ENCODE measurements at regions not wholly inside any gene's neighbourhood (a gene's known extent, or its start where the extent isn't known, plus 50 kb on each side); places are given as distances from the start of the nearest gene placed in this dataset.

DNA sequence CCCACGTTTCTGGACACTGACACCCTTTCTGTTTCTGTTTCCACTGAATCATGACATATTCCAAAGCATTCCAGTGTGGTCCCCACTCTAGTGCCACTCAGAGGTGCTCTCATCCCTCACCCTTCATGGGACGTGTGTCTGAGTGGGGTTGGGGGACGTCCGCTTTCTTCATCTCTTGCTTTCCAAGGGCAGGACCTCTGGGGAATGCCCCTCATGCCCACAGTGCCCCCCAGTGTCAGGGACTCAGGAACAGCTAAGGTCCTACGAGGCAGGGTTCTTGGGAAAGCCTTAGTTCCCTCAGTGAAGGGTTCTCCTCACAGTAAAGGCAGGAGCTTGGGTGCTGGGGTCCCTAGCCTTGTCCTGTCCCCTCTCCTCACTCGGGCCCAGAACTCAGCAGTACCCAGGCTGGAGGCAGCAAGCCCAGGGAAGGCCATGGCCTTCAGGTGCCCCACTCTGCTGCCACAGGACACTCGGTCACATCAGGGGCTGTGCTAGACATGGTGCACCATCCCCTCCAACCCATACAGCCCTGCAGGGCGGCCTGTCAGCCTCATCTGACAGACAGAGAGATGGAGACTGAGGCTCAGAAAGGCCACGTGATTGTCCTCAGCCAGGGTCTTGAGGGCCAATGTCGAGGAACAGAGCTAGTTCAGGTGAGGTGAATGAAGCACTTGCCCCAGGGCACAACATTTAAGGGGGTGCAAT, 261.0 kb downstream of the TLE3 start:
- no peak for TF ChIP-seq CTCF (IDR thresholded peaks at IDR 0.05)
- intact Hi-C loops (cut with DNase I): no loop called here
- Histone ChIP-seq H3K27me3 (peaks cover 0 to 20% (median 0%) of the 10 kb centered on the region in 7 donors), H3K4me3 (no peak overlapping the region), H3K27ac (no peak overlapping the region), H3K9me3 (no peaks in the 10 kb centered on the region), H3K36me3 (no peaks in the 10 kb centered on the region), H3K4me1 (no peaks in the 10 kb centered on the region)
- WGBS, 2 donors: 74 to 77% methylated on average over 10 of the region's 10 CpGs
- no peak for DNase-seq
- no peak for ATAC-seq

GRCh38 chr15:69838338-69838737, 259.4 kb downstream of the TLE3 start:
- Histone ChIP-seq H3K27ac (no peak overlapping the region), H3K4me1 (peaks cover 0 to 3% (median 0%) of the 10 kb centered on the region in 9 donors), H3K36me3 (no peaks in the 10 kb centered on the region), H3K9me3 (no peaks in the 10 kb centered on the region), H3K27me3 (peaks cover 0 to 12% (median 0%) of the 10 kb centered on the region in 7 donors), H3K4me3 (no peak overlapping the region)
- WGBS, 2 donors: 77 to 97% methylated on average over 1 of the region's 1 CpG
- intact Hi-C loops (cut with DNase I): no loop called here
- DNase-seq (no peak), ATAC-seq (no peak)
- TF ChIP-seq CTCF (IDR thresholded peaks at IDR 0.05): no peak

GRCh38 chr15:69838994-69839393, 258.7 kb downstream of the TLE3 start:
- no peak for ATAC-seq
- Histone ChIP-seq H3K27ac (no peak overlapping the region), H3K4me1 (peaks cover 0 to 8% (median 0%) of the 10 kb centered on the region in 9 donors), H3K27me3 (peaks cover 0 to 11% (median 1%) of the 10 kb centered on the region in 7 donors), H3K9me3 (no peaks in the 10 kb centered on the region), H3K36me3 (no peaks in the 10 kb centered on the region), H3K4me3 (no peak overlapping the region)
- intact Hi-C loops (cut with DNase I): no loop called here
- no peak for DNase-seq
- no peak for TF ChIP-seq CTCF (IDR thresholded peaks at IDR 0.05)
- WGBS, 2 donors: 81 to 88% methylated on average over 2 of the region's 2 CpGs

DNA sequence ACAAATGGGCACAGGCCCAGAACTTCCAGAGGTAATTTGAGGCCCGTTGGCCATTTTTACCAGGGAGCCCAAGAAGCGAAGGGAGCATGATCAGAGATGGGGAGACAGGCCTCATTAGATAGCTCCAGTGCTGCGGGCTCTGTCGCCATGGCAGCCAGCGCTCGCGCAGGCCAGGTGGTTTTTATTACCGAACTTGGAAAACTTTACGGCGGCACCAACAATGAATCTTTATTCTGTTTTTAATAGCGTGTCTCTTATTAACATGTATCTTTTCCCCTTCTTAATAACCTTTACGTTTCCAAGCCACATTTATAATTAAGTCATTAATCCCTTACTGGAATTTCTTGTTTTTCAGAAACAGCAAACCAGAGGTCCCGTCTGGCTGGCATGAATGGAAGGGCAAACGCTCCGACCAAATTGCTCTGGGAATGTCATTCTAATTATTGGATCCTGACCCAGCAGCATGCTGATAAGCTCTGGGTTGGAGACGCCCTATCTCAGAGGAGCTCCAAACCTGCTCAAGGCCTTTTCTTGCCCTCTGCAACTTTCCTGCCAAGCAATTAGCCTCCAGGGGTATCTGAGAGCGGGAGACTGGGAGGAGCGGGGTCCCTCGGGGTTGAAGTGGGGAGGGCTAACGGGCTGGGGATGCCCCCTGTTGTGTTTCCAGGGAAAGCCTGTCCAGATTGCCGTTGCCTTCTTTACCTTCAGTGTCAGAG, 256.4 kb downstream of the TLE3 start:
- H3K9me3 ChIP-seq: no peaks in the 10 kb centered on the region
- H3K4me1 ChIP-seq: peaks cover 0 to 14% (median 0%) of the 10 kb centered on the region in 9 donors
- ATAC-seq: no peak
- no peak for DNase-seq
- WGBS, 2 donors: 73 to 77% methylated on average over 21 of the region's 21 CpGs
- TF ChIP-seq CTCF (IDR thresholded peaks at IDR 0.05): no peak
- H3K36me3 ChIP-seq: no peaks in the 10 kb centered on the region
- H3K27ac ChIP-seq: no peak overlapping the region
- H3K4me3 ChIP-seq: no peak overlapping the region
- intact Hi-C loops (cut with DNase I): no loop called here
- peaks cover 0 to 10% (median 0%) of the 10 kb centered on the region in 7 donors for H3K27me3 ChIP-seq

Measured in heart right ventricle (tissue), 16 donors.